22Rv1 (cell line): ENCODE measurements at regions not wholly inside any gene's neighbourhood (a gene's known extent, or its start where the extent isn't known, plus 50 kb on each side); places are given as distances from the start of the nearest gene placed in this dataset.

ENCODE experiments used
- H3K27ac ChIP-seq: fragments of 450-650 bp; 2 replicates; pipeline ENCODE4 v1.5.1; 2017
- ZFX ChIP-seq: fragments of 450-650 bp; IDR thresholded peaks from 2 replicates; pipeline ENCODE4 v1.6.1; 2017; ENCODE audit warnings: antibody characterized with exemption, borderline replicate concordance
- TF ChIP-seq, protein P1 (sequence below): fragments of 450-650 bp; IDR thresholded peaks from 2 replicates; pipeline ENCODE4 v1.5.1; 2017; ENCODE audit warnings: mild to moderate bottlenecking

DNA sequence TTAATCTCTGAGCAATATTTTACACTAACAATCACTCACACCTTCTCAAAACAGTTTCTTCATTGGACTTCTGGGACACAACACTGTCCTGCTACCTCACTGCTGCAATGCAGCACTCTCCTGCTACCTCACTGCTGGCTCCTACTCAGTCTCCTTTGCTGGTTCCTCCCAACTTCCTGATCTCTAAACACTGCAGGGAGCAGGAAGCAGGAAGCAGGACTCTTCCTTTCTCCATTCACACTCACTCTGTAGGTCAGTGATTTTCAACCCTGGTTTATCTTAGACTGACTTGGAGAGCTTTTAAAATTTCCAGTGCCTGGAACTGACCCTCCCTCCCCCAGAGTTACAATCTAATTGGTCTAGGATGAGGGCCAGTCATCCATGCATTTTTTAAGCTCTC is 243.4 kb upstream of the RBBP8 start:
- H3K27ac ChIP-seq = no peak overlapping the region
- TF ChIP-seq, protein P1, sequence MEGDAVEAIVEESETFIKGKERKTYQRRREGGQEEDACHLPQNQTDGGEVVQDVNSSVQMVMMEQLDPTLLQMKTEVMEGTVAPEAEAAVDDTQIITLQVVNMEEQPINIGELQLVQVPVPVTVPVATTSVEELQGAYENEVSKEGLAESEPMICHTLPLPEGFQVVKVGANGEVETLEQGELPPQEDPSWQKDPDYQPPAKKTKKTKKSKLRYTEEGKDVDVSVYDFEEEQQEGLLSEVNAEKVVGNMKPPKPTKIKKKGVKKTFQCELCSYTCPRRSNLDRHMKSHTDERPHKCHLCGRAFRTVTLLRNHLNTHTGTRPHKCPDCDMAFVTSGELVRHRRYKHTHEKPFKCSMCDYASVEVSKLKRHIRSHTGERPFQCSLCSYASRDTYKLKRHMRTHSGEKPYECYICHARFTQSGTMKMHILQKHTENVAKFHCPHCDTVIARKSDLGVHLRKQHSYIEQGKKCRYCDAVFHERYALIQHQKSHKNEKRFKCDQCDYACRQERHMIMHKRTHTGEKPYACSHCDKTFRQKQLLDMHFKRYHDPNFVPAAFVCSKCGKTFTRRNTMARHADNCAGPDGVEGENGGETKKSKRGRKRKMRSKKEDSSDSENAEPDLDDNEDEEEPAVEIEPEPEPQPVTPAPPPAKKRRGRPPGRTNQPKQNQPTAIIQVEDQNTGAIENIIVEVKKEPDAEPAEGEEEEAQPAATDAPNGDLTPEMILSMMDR = no peak
- TF ChIP-seq ZFX = no peak

DNA sequence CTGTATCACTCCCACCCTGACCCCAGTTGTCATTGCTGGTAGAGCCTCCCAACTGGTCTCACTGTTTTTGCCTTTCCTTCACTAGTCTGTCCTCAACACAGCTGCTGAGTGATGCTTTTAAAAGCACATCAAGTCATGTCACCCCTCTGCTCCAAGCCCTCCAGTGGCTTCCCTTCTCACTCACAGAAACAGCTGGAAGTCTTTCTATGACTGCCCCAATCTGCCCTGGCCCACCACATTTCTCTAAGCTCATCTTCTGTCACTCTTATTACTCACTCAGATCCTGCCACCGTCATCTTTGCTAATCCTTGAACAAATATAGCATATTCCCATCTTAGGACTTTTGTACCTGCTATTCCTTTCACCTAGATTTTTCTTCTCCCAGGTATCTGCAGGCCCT is 242.6 kb upstream of the RBBP8 start:
- no peak overlapping the region for H3K27ac ChIP-seq
- TF ChIP-seq, protein P1 = no peak
- TF ChIP-seq ZFX = no peak

DNA sequence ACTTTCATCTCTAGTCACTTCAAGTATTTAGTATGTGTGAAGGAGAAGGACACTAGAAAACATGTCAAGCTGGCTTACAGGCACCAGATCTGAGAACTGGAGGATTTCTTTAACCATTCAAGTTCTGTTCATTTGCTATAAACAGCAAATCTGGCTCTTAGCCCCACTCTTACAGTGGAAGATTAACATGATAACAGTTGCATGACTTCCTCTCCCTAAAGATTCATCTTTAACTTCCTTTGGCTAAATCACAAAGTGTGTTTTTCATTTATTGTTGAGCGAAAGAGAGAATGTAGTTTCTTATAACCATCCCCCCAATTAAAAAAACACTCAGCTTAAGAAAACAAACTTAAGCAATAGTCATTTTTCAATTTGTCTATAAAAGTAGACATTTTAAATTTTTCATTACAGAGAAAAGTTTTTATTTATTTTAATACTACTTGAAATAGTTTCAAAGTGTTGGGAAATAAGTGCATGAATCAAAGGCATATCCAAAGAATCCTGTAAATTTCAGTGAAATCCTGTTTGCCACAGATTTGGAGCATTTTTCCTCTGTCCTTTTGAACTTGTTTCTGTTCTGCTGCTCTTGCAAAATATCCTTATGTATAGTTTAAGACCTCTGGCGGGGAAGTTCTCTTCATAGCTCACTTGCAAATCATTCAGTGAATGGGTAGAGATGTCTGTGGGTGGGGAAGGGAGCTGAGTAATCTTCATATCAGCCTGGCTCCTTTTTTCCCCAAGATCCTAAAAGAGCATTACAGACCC is 241.0 kb upstream of the RBBP8 start:
- no peak overlapping the region for H3K27ac ChIP-seq
- TF ChIP-seq ZFX = no peak
- TF ChIP-seq, protein P1 = no peak

DNA sequence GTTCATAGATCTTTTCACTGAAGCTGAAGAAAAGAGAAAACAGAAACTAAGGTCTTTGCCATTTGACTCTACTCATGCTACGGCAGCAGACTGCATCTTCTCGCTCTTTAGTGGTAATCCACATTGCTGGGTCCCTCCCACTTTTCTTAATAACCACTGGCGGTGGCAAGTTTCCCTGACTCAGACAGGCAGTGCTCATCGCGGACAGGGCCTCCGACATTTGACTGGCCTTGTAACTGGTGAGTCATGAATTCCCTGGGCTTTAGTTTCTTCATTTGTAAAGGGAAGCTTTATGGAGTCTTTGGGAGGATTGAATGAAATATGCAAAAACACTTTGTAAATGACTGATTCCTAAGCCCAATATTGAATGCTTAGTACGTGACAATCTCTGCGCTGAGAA is 238.2 kb upstream of the RBBP8 start:
- H3K27ac ChIP-seq = no peak overlapping the region
- TF ChIP-seq ZFX = no peak
- TF ChIP-seq, protein P1 = no peak

DNA sequence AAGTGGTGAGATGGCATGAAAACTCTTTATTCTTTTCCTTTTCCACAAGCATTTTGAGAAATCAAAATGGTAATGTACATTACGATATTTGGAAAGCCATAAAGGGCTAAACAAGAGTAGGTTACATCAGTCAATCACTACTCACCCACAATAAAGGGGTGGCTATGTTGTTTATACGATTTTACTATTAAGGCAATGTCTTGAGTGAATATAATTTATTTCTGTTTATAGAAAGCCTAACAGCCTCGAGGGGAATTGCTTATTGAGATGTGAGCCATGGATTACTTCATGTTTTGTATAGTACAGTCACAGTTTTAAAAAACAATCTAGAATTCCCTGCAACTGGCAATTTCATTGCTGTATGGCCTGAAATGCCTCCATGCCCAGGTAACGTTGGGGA is 237.5 kb upstream of the RBBP8 start:
- H3K27ac ChIP-seq = no peak overlapping the region
- TF ChIP-seq, protein P1 = no peak
- TF ChIP-seq ZFX = no peak

DNA sequence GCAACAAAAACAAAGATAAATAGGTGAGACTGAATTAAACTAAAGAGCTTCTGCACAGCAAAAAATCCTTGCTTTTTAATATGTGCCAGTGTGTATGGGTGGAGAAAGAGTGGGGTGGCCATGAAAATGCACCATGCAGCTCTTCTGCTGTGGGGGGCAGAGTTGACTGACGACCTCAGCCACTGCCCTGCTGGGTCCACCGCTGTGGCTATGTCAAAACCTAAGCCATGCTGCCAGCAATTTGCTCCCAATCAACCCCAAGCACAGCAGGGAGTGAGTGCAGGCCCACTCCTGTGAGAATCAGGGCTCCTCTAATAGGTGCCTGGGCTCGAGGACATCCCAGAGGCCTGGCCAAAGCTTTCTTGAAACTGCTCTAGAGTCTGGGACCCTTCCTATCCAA is 235.6 kb upstream of the RBBP8 start:
- no peak for TF ChIP-seq ZFX
- TF ChIP-seq, protein P1 = no peak
- no peak overlapping the region for H3K27ac ChIP-seq

DNA sequence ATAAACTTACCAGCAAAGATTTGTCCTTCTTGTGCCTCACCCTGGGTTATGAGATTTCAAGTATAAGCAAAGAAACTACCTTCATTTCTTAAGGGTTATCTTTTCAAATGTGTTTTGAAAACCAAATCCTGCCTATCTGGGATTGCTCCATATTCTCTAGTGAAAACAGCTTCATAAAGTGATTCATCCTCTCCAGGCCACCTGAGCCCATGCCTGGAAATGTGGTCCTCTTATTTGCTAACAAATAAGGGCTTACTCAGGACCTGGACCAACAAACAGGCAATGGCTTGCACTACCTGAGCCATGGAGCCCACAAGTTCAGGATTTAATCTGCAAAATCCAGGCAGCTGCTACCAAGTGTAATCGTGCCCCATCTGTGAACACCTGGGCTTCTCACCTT is 234.4 kb upstream of the RBBP8 start:
- TF ChIP-seq, protein P1 = no peak
- TF ChIP-seq ZFX = no peak
- H3K27ac ChIP-seq = no peak overlapping the region
